Epithelial cell of esophagus (primary cell): ENCODE measurements at regions not wholly inside any gene's neighbourhood (a gene's known extent, or its start where the extent isn't known, plus 50 kb on each side); places are given as distances from the start of the nearest gene placed in this dataset.

Experiments used
- DNase-seq: peaks from one replicate; pipeline ENCODE4 v3.0.0; 2010; ENCODE audit warnings: low read depth
- H3K4me3 ChIP-seq: 2 replicates; pipeline ENCODE4 v1.5.1; 2011; ENCODE audit warnings: mild to moderate bottlenecking, low read length, control low read depth
- CTCF ChIP-seq: IDR thresholded peaks from 2 replicates; pipeline ENCODE4 v1.5.1; 2011; ENCODE audit warnings: low read depth, mild to moderate bottlenecking, low read length, control low read depth, inconsistent platforms; ENCODE audit not compliant: insufficient read depth; ENCODE audit errors: missing control alignments

DNA sequence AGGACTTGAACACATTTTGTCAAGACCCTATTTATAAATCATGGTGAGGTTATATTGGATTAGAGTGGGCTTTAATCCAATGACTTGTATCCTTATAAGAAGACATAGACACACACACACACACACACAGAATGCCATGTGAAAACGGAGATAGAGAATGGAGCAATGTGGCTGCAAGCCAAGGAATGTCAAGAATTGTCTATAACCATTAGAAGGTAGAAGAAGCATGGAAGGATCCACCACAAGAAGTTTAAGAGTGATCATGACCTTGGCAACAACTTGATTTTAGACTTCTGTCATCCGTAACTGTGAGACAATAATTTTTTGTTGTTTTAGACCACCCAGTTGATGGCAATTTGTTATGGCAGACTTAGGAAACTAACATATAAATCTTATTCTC lies 514.2 kb downstream of the TFEC start:
- no peak for TF ChIP-seq CTCF

GRCh38 chr7:115511330-115511729 lies 519.2 kb downstream of the TFEC start:
- H3K4me3 ChIP-seq = no peak overlapping the region
- peak; percentile 8 for DNase-seq
- TF ChIP-seq CTCF = peak; percentile 31

More for the DNA sequence above, 514.2 kb downstream of the TFEC start:
- H3K4me3 ChIP-seq = no peak overlapping the region
- DNase-seq = no peak

- DNase-seq = no peak
Observed at GRCh38 chr7:115505136-115505535, 525.4 kb downstream of the TFEC start.

GRCh38 chr7:115499956-115500355 lies 530.6 kb downstream of the TFEC start:
- no peak for TF ChIP-seq CTCF
- no peak overlapping the region for H3K4me3 ChIP-seq
- DNase-seq = no peak

More at GRCh38 chr7:115505136-115505535, 525.4 kb downstream of the TFEC start:
- TF ChIP-seq CTCF = no peak
- H3K4me3 ChIP-seq = no peak overlapping the region

DNA sequence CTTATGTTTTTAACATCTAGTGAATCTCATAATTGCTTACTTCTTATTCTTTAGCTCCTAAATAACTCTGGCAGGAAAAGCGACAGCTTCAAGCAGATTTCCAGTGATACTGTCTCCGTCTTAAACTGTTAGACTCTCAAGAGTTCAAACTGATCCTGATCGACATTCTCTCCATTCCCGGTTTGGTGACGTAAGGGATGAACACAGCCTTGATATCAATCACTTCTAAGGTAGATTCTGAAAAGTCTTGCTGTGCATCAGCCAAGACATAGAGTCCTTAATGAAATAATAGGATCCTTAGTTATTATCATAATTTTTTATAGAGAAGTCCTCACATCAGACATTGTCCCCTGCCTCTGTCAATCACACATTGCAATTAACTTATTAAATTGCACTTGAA lies 534.6 kb downstream of the TFEC start:
- no peak for DNase-seq
- no peak overlapping the region for H3K4me3 ChIP-seq
- no peak for TF ChIP-seq CTCF

- DNase-seq = no peak
- H3K4me3 ChIP-seq = no peak overlapping the region
- TF ChIP-seq CTCF = no peak
Observed at GRCh38 chr7:115494529-115495147, 535.9 kb downstream of the TFEC start.

DNA sequence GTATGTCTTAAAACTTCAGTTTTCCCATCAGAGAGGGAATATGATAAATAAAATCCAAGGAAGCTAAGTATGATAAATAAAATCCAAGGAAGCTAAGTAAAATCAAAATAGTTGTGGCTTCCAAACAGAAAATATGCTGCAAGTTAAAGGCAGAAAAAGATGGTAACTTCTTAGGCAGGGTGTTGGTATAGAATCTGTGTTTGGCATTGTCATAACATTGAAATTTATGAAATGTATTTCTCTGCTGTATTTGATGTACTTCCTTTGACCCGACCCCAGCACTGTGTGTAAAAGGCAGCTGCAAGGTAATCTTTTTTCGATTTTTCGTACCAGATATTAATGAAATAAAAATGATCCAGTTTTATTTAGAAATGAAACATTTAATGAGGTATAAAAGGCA lies 537.2 kb downstream of the TFEC start:
- no peak for TF ChIP-seq CTCF
- no peak overlapping the region for H3K4me3 ChIP-seq
- no peak for DNase-seq
